GM12801 (cell line): ENCODE measurements at regions not wholly inside any gene's neighbourhood (a gene's known extent, or its start where the extent isn't known, plus 50 kb on each side); places are given as distances from the start of the nearest gene placed in this dataset.

Experiments used
- CTCF ChIP-seq: IDR thresholded peaks from one replicate; pipeline ENCODE4 v1.5.1; 2011; ENCODE audit warnings: control low read depth; ENCODE audit not compliant: insufficient read length; ENCODE audit errors: extremely low read depth

- TF ChIP-seq CTCF, result no peak
Measured at GRCh38 chr5:163252950-163253349, 184.4 kb upstream of the CCNG1 start.

- no peak for TF ChIP-seq CTCF
Measured at GRCh38 chr5:163259495-163259894, 177.9 kb upstream of the CCNG1 start.

GRCh38 chr5:163260471-163260870 is 176.9 kb upstream of the CCNG1 start:
- TF ChIP-seq CTCF, result no peak

GRCh38 chr5:163260961-163261360 is 176.4 kb upstream of the CCNG1 start:
- TF ChIP-seq CTCF, result no peak

GRCh38 chr5:163261647-163262269 is 175.6 kb upstream of the CCNG1 start:
- no peak for TF ChIP-seq CTCF

DNA sequence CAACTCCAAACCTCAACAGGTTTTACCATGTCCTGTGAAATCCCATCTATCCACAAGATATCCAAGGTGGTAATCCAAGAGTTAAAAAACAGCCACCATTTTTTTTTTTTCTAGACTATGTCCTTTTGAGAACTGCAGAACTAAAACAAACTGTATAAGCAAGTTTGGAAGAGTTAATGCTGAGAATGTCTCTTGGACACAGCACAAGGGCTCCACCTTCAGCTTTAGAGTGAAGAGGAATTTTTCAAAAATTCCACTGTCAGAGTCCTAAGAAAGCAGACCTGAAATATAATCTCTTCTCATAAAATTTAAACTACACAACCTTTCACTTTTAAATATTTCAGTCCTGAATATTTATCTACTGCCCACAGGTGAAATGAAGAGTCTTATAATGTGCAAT is 167.8 kb upstream of the CCNG1 start:
- TF ChIP-seq CTCF, result no peak

- TF ChIP-seq CTCF, result no peak
Measured at GRCh38 chr5:163276466-163276865, 160.9 kb upstream of the CCNG1 start.

DNA sequence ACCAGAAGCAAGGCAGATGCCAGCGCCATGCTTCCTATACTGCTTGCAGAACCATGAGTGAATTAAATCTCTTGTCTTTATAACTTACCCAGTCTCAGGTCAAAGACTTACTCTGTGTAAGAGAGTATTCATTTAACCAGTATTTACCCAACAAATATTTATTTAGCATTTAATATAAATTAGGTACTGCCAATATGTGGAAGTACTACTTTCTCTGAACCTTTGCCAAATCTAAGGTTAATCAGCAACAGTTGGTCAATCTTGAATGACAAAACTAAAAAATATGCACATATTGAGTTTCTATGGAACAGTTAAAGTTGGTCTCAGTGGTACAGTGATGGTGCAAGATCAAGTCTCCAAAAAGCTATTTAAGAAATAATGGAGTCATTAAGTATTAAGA is 155.9 kb upstream of the CCNG1 start:
- no peak for TF ChIP-seq CTCF
